ENCODE measurements at regions not wholly inside any gene's neighbourhood (a gene's known extent, or its start where the extent isn't known, plus 50 kb on each side); places are given as distances from the start of the nearest gene placed in this dataset.

GRCh38 chr1:190578017-190578416, 100.4 kb upstream of the BRINP3 start:
- no peak for ATAC-seq
- H3K9me3 ChIP-seq, result no peaks in the 10 kb centered on the region
- DNase-seq, result no peak
- intact Hi-C loops (cut with DNase I), result no loop called here
- no peak overlapping the region for H3K27ac ChIP-seq
- H3K4me3 ChIP-seq, result no peak overlapping the region
- H3K4me1 ChIP-seq, result no peaks in the 10 kb centered on the region
- H3K27me3 ChIP-seq (ENCODE audit: insufficient read depth in 3 of 3, low read length in 2 of 3), result no peaks in the 10 kb centered on the region
- 56 to 63% (median 62%) methylated on average over 5 of the region's 5 CpGs for WGBS, 3 donors
- TF ChIP-seq, protein P1, sequence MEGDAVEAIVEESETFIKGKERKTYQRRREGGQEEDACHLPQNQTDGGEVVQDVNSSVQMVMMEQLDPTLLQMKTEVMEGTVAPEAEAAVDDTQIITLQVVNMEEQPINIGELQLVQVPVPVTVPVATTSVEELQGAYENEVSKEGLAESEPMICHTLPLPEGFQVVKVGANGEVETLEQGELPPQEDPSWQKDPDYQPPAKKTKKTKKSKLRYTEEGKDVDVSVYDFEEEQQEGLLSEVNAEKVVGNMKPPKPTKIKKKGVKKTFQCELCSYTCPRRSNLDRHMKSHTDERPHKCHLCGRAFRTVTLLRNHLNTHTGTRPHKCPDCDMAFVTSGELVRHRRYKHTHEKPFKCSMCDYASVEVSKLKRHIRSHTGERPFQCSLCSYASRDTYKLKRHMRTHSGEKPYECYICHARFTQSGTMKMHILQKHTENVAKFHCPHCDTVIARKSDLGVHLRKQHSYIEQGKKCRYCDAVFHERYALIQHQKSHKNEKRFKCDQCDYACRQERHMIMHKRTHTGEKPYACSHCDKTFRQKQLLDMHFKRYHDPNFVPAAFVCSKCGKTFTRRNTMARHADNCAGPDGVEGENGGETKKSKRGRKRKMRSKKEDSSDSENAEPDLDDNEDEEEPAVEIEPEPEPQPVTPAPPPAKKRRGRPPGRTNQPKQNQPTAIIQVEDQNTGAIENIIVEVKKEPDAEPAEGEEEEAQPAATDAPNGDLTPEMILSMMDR (IDR thresholded peaks at IDR 0.05), result no peak
- no peaks in the 10 kb centered on the region for H3K36me3 ChIP-seq (ENCODE audit: insufficient read depth in 1 of 2, low read depth in 1 of 2)

- Histone ChIP-seq H3K4me3 (no peak overlapping the region), H3K36me3 (ENCODE audit: insufficient read depth in 1 of 2, low read depth in 1 of 2) (no peaks in the 10 kb centered on the region), H3K27me3 (ENCODE audit: insufficient read depth in 3 of 3, low read length in 2 of 3) (no peaks in the 10 kb centered on the region), H3K27ac (no peak overlapping the region), H3K9me3 (no peaks in the 10 kb centered on the region), H3K4me1 (no peaks in the 10 kb centered on the region)
- DNase-seq, result no peak
- 52 to 66% (median 52%) methylated on average over 6 of the region's 6 CpGs for WGBS, 3 donors
- intact Hi-C loops (cut with DNase I), result no loop called here
- ATAC-seq, result no peak
- TF ChIP-seq, protein P1 (IDR thresholded peaks at IDR 0.05), result no peak
Observed at GRCh38 chr1:190578526-190578925, 100.9 kb upstream of the BRINP3 start.

- TF ChIP-seq, protein P1 (IDR thresholded peaks at IDR 0.05), result no peak
- Histone ChIP-seq H3K36me3 (ENCODE audit: insufficient read depth in 1 of 2, low read depth in 1 of 2) (no peaks in the 10 kb centered on the region), H3K4me3 (no peak overlapping the region), H3K27me3 (ENCODE audit: insufficient read depth in 3 of 3, low read length in 2 of 3) (no peaks in the 10 kb centered on the region), H3K27ac (no peak overlapping the region), H3K9me3 (no peaks in the 10 kb centered on the region), H3K4me1 (no peaks in the 10 kb centered on the region)
- 46 to 57% (median 48%) methylated on average over 1 of the region's 1 CpG for WGBS, 3 donors
- DNase-seq (no peak), ATAC-seq (no peak)
- intact Hi-C loops (cut with DNase I), result no loop called here
Observed at GRCh38 chr1:190579552-190580193, 102.0 kb upstream of the BRINP3 start.

DNA sequence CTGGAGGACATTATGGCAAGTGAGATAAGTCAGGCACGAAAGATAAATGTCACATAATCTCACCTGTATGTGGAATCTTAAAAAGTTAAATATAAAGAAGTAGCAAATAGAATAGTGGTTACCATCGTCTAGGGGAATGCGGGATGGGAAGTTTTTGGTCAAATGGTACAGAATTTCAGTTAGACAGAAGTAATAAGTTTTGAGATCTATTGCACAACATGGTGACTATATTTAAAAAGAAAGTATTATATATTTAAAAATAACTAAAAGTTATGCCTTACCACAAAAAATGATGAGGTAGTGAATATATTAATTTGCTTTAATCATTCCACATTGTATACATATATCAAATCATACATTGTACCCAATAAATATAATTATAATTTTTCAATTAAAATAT, 106.2 kb upstream of the BRINP3 start:
- DNase-seq (no peak), ATAC-seq (no peak)
- no peaks in the 10 kb centered on the region for H3K27me3 ChIP-seq (ENCODE audit: insufficient read depth in 3 of 3, low read length in 2 of 3)
- WGBS, 3 donors, result 89 to 95% (median 90%) methylated on average over 3 of the region's 3 CpGs
- no peaks in the 10 kb centered on the region for H3K4me1 ChIP-seq
- intact Hi-C loops (cut with DNase I), result no loop called here
- TF ChIP-seq, protein P1 (IDR thresholded peaks at IDR 0.05), result no peak
- H3K4me3 ChIP-seq, result no peak overlapping the region
- no peak overlapping the region for H3K27ac ChIP-seq
- H3K9me3 ChIP-seq, result no peaks in the 10 kb centered on the region
- H3K36me3 ChIP-seq (ENCODE audit: insufficient read depth in 1 of 2, low read depth in 1 of 2), result no peaks in the 10 kb centered on the region

DNA sequence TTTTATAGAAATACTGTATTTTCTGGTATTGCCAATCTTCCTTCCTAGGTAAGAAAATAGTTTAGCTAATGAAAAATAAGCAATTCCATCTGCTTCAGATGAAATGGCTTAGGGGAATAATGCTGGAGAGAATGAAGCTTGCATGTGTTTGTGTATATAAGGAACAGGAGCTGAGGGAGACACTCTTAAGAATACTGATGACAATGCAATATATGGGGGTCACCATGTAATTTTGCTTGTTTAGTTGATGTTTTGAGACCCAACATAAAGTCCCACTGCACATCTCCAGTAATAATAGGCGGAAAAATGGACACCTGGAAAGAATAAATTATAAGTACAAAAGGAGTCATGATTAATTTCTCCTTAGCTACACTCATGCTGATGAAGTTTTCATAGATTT, 110.8 kb upstream of the BRINP3 start:
- TF ChIP-seq, protein P1 (IDR thresholded peaks at IDR 0.05), result no peak
- Histone ChIP-seq H3K4me1 (no peaks in the 10 kb centered on the region), H3K9me3 (no peaks in the 10 kb centered on the region), H3K36me3 (ENCODE audit: insufficient read depth in 1 of 2, low read depth in 1 of 2) (no peaks in the 10 kb centered on the region), H3K4me3 (no peak overlapping the region), H3K27ac (no peak overlapping the region), H3K27me3 (ENCODE audit: insufficient read depth in 3 of 3, low read length in 2 of 3) (no peaks in the 10 kb centered on the region)
- intact Hi-C loops (cut with DNase I), result no loop called here
- ATAC-seq (no peak), DNase-seq (no peak)
- 59 to 79% (median 78%) methylated on average over 1 of the region's 1 CpG for WGBS, 3 donors

All from psoas muscle (tissue), 7 donors.